Pancreas (tissue), 10 donors: ENCODE measurements at regions not wholly inside any gene's neighbourhood (a gene's known extent, or its start where the extent isn't known, plus 50 kb on each side); places are given as distances from the start of the nearest gene placed in this dataset.

Experiments used
- ATAC-seq, 4 donors: fragments of 200-7000 bp; cut with Tn5 transposase; one replicate each; pipeline versions ENCODE4 v1.8.0 to v1.9.1; 2020; ENCODE audit warnings: mild to moderate bottlenecking in 4 of 4, moderate library complexity in 4 of 4
- DNase-seq, 6 donors: peaks; one replicate each; pipeline ENCODE4 v3.0.0-alpha.2; 2020
- FAIRE-seq: peaks from 2 replicates; lab custom pipeline; 2012; peaks lifted over from hg19 to GRCh38; lab: Jason Lieb, UNC
- H3K27ac ChIP-seq, 4 donors: fragments of 200-600 bp; sonication (generic); 1 replicate in 3 of 4; 2 replicates in 1 of 4; pipeline versions ENCODE4 v1.5.0 to v1.8.0; 2020
- H3K27me3 ChIP-seq, 4 donors: fragments of 200-600 bp; one replicate each; pipeline ENCODE4 v1.8.0; 2021
- H3K36me3 ChIP-seq, 3 donors: fragments of 200-600 bp; sonication (generic) in 1 of 3; one replicate each; pipeline versions ENCODE4 v1.5.0 to v1.8.0; 2020 to 2021
- H3K4me1 ChIP-seq, 3 donors: fragments of 200-600 bp; one replicate each; pipeline ENCODE4 v1.8.0; 2021
- H3K4me3 ChIP-seq, 4 donors: fragments of 200-600 bp; sonication (generic) in 2 of 4; one replicate each; pipeline versions ENCODE4 v1.5.0 to v1.8.0; 2020 to 2021
- H3K9me3 ChIP-seq, 4 donors: fragments of 200-600 bp; one replicate each; pipeline ENCODE4 v1.8.0; 2021
- CTCF ChIP-seq, 4 donors: fragments of 200-600 bp; sonication (generic) in 3 of 4; IDR thresholded peaks; one replicate each; pipeline versions ENCODE4 v1.5.0 to v1.8.0; 2021; ENCODE audit warnings: antibody characterized with exemption in 4 of 4
- WGBS, 2 donors: extraction: QIAGEN DNeasy Blood & Tissue Kit; methylation state at CpG; one replicate each; pipeline ENCODE4 v1.1.7; 2013; 5-methylcytosine and 5-hydroxymethylcytosine counted together
- intact Hi-C, 3 donors: fragments of 100-400 bp; cut with DNase I; formaldehyde crosslinking; loops; one replicate each; pipeline versions ENCODE4 v1.11.1 to v1.14.2; 2022
- donor health status: healthy with polysubstance abuse.
- donor health status: DM: no; HTN: no; CAD: no; lungs with moderate emphysema.
- donor health status: DM: no; HTN: no; CAD: no.
- donor health status: control.
- donor health status: control.
- donor health status: Bipolar disorder and iron deficiency.
- donor health status: DM: yes; HTN: yes; CAD: no.
- donor health status: DM: no; HTN: no; CAD: no.
- donor health status: DM: no; HTN: no; CAD: no.
- donor health status: DM: yes; HTN: yes; CAD: no.

DNA sequence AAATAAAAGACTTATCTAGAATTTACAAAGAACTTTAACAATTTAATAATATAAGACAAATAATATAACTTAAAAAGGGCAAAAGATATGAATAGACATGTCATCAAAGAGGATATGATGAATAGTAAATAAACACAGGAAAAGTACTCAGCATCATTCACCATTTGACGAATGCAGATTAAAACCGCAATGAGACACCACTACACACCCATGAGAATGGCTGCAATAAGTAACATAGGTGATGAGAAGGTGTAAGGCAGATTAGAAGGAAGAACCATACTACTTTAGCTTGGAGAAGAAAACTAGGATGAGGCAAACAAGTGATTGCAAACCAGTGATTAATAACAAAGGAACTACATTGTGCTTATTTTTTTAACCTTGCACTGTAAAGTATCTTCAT lies 152.0 kb downstream of the CYRIA start:
- ATAC-seq, result no peak
- H3K36me3 ChIP-seq, result no peaks in the 10 kb centered on the region
- WGBS, 2 donors, result 61 to 72% methylated on average over 2 of the region's 2 CpGs

GRCh38 chr2:16511041-16511440 lies 154.6 kb downstream of the CYRIA start:
- DNase-seq, result no peak
- intact Hi-C loops, result no loop called here

More for the DNA sequence above, 152.0 kb downstream of the CYRIA start:
- intact Hi-C loops, result no loop called here
- no peak for TF ChIP-seq CTCF (IDR thresholded peaks at IDR 0.05)
- Histone ChIP-seq H3K4me3 (no peak overlapping the region), H3K27me3 (peaks cover 0 to 3% (median 0%) of the 10 kb centered on the region in 4 donors), H3K27ac (no peak overlapping the region), H3K4me1 (no peaks in the 10 kb centered on the region), H3K9me3 (no peaks in the 10 kb centered on the region)
- FAIRE-seq (no peak), DNase-seq (no peak)

GRCh38 chr2:16509042-16509441 lies 156.6 kb downstream of the CYRIA start:
- ATAC-seq (no peak), DNase-seq (no peak), FAIRE-seq (no peak)
- Histone ChIP-seq H3K9me3 (no peaks in the 10 kb centered on the region), H3K4me1 (no peaks in the 10 kb centered on the region), H3K4me3 (no peak overlapping the region), H3K36me3 (no peaks in the 10 kb centered on the region), H3K27ac (no peak overlapping the region), H3K27me3 (peaks cover 0 to 9% (median 0%) of the 10 kb centered on the region in 4 donors)
- 51 to 84% methylated on average over 3 of the region's 3 CpGs for WGBS, 2 donors
- intact Hi-C loops, result loop anchor here in 2 of 3 donors (10.0 kb wide), 2 partner anchors 224 to 574 kb away; no protein-coding TSS in a partner anchor
- no peak for TF ChIP-seq CTCF (IDR thresholded peaks at IDR 0.05)

More at GRCh38 chr2:16511041-16511440, 154.6 kb downstream of the CYRIA start:
- H3K4me3 ChIP-seq, result no peak overlapping the region
- H3K27ac ChIP-seq, result no peak overlapping the region
- no peaks in the 10 kb centered on the region for H3K4me1 ChIP-seq
- WGBS, 2 donors, result 81 to 82% methylated on average over 4 of the region's 4 CpGs
- no peak for TF ChIP-seq CTCF (IDR thresholded peaks at IDR 0.05)
- peaks cover 0 to 7% (median 0%) of the 10 kb centered on the region in 4 donors for H3K27me3 ChIP-seq
- no peaks in the 10 kb centered on the region for H3K9me3 ChIP-seq
- FAIRE-seq, result no peak
- no peak for ATAC-seq
- no peaks in the 10 kb centered on the region for H3K36me3 ChIP-seq

DNA sequence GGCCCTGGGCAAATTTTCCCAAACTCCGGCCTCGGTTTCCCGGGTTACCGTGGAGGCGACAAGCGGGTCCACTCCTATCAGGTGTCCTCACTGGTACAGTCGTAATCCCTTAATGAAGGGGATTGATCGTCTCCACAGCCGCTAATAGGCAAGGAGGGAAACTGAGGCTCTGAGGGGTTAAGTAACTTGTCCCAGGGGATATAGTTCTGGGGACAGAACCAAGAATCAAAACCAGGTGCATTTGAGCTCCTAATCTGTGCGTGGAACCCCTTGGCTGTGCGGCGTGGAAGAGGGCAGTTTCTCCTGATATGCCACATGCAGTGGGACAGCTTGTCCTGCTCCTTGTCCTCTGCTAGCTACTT lies 157.2 kb downstream of the CYRIA start:
- no peaks in the 10 kb centered on the region for H3K36me3 ChIP-seq
- H3K9me3 ChIP-seq, result no peaks in the 10 kb centered on the region
- no peak for DNase-seq
- TF ChIP-seq CTCF (IDR thresholded peaks at IDR 0.05), result no peak
- H3K4me3 ChIP-seq, result peak overlapping the region in 2 of 4 donors; percentile 39 to 54
- no peaks in the 10 kb centered on the region for H3K4me1 ChIP-seq
- intact Hi-C loops, result loop anchor here in 2 of 3 donors (10.0 kb wide), 2 partner anchors 224 to 574 kb away; no protein-coding TSS in a partner anchor
- peaks cover 0 to 13% (median 0%) of the 10 kb centered on the region in 4 donors for H3K27me3 ChIP-seq
- no peak for FAIRE-seq
- WGBS, 2 donors, result 9% methylated on average over 12 of the region's 12 CpGs
- no peak for ATAC-seq
- no peak overlapping the region for H3K27ac ChIP-seq
